Cardiac muscle cell (in vitro differentiated cells and primary cell): ENCODE measurements at regions not wholly inside any gene's neighbourhood (a gene's known extent, or its start where the extent isn't known, plus 50 kb on each side); places are given as distances from the start of the nearest gene placed in this dataset.

Experiments
- DNase-seq, 2 donors: peaks; one replicate each; pipeline versions ENCODE4 v3.0.0 to v3.0.0-alpha.2; 2010 to 2017; ENCODE audit warnings: low read depth in 1 of 2, low spot score in 1 of 2
- H3K27ac ChIP-seq: fragments of 200-600 bp; sonication (generic); 2 replicates; pipeline ENCODE4 v1.5.1; 2016
- H3K27me3 ChIP-seq: fragments of 200-600 bp; sonication (generic); 2 replicates; pipeline ENCODE4 v1.6.0; 2016; ENCODE audit warnings: control low read depth
- H3K36me3 ChIP-seq: fragments of 200-600 bp; sonication (generic); 2 replicates; pipeline ENCODE4 v1.5.1; 2016; ENCODE audit warnings: control low read depth
- H3K4me1 ChIP-seq: fragments of 200-600 bp; sonication (generic); 2 replicates; pipeline ENCODE4 v1.8.1; 2017; ENCODE audit warnings: low read depth, mild to moderate bottlenecking, mixed run types
- H3K4me3 ChIP-seq: fragments of 200-600 bp; sonication (generic); 2 replicates; pipeline ENCODE4 v1.5.1; 2016; ENCODE audit warnings: mild to moderate bottlenecking
- H3K9me3 ChIP-seq: fragments of 200-600 bp; sonication (generic); 2 replicates; pipeline ENCODE4 v1.5.1; 2017; ENCODE audit warnings: low read depth, mild to moderate bottlenecking, control low read depth
- TF ChIP-seq, protein P1 (sequence below): IDR thresholded peaks from 2 replicates; pipeline ENCODE4 v1.5.1; 2012; ENCODE audit warnings: low read depth, mild to moderate bottlenecking, low read length

DNA sequence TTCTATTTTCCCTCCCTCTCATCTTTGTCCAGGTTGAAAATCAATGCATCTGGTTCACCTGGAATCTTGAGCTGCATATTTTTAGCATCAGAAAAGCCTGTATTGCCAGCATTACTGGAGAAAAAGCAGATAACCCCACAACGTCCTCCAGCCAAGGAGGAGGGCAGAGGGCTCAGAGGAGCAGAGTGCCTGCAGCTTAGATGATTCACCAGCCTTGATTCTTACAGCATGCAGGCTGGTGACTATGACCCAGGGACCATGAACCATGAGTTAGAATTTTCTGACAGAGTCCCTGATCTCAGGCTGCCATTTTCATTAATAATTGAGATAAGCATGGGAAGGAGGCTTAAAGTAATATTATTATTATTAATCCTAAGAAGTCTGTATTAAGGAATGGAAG is 278.2 kb downstream of the BRINP1 start:
- Histone ChIP-seq H3K27ac (no peak overlapping the region), H3K36me3 (no peaks in the 10 kb centered on the region), H3K4me1 (peaks cover 27% of the 10 kb centered on the region), H3K4me3 (no peak overlapping the region), H3K27me3 (no peaks in the 10 kb centered on the region), H3K9me3 (no peaks in the 10 kb centered on the region)
- TF ChIP-seq, protein P1, sequence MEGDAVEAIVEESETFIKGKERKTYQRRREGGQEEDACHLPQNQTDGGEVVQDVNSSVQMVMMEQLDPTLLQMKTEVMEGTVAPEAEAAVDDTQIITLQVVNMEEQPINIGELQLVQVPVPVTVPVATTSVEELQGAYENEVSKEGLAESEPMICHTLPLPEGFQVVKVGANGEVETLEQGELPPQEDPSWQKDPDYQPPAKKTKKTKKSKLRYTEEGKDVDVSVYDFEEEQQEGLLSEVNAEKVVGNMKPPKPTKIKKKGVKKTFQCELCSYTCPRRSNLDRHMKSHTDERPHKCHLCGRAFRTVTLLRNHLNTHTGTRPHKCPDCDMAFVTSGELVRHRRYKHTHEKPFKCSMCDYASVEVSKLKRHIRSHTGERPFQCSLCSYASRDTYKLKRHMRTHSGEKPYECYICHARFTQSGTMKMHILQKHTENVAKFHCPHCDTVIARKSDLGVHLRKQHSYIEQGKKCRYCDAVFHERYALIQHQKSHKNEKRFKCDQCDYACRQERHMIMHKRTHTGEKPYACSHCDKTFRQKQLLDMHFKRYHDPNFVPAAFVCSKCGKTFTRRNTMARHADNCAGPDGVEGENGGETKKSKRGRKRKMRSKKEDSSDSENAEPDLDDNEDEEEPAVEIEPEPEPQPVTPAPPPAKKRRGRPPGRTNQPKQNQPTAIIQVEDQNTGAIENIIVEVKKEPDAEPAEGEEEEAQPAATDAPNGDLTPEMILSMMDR, result no peak
- peak in 1 of 2 donors; percentile 12 for DNase-seq

DNA sequence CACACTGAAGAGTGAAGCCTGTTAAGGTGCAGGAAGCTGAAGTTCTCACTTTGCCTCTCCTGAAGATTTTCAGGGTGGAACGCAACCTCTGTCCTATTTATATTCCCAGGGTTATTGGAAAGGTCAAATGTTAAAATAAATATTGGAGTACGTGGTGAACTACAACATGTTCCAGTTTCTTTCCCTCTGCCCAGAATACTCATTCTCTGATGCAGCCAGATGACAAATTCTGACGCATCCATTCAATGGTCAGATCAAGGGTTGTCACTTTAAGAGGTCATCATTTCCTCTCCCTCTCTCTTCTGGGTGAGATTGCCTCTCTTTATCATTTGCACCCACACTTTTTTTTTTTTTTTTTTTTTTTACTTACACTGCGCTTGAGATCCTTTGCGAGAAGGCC is 277.1 kb downstream of the BRINP1 start:
- Histone ChIP-seq H3K4me3 (no peak overlapping the region), H3K36me3 (no peaks in the 10 kb centered on the region), H3K27me3 (no peaks in the 10 kb centered on the region), H3K27ac (no peak overlapping the region), H3K4me1 (peaks cover 27% of the 10 kb centered on the region), H3K9me3 (no peaks in the 10 kb centered on the region)
- TF ChIP-seq, protein P1, result no peak
- no peak for DNase-seq

DNA sequence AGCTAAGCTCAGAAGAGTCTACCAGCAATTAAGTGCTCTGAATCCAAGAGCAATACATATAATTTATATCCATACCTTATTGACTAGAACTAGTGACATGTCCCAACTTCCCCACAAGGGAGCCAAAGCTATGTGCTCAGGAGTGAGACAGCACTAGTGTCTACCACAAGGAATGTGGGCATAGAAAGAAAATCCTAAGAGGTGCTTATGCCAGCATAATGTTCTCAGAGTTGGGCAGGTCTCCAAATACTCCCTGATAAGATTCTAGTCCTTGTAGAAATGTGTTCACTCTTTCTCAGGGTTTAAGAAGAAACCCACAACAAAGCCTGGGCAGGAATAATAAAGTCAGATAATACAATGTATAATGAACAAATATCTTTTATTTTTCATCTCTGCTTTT is 275.1 kb downstream of the BRINP1 start:
- Histone ChIP-seq H3K27me3 (no peaks in the 10 kb centered on the region), H3K9me3 (no peaks in the 10 kb centered on the region), H3K4me1 (peaks cover 27% of the 10 kb centered on the region), H3K27ac (no peak overlapping the region), H3K4me3 (no peak overlapping the region), H3K36me3 (no peaks in the 10 kb centered on the region)
- TF ChIP-seq, protein P1, result no peak
- DNase-seq, result peak in 1 of 2 donors; percentile 13

GRCh38 chr9:119095072-119095471 is 274.2 kb downstream of the BRINP1 start:
- H3K4me1 ChIP-seq, result peaks cover 27% of the 10 kb centered on the region
- H3K9me3 ChIP-seq, result no peaks in the 10 kb centered on the region
- H3K27ac ChIP-seq, result no peak overlapping the region
- H3K27me3 ChIP-seq, result no peaks in the 10 kb centered on the region
- H3K4me3 ChIP-seq, result no peak overlapping the region
- TF ChIP-seq, protein P1, result no peak
- no peak for DNase-seq
- H3K36me3 ChIP-seq, result no peaks in the 10 kb centered on the region

GRCh38 chr9:119101048-119101447 is 268.2 kb downstream of the BRINP1 start:
- Histone ChIP-seq H3K36me3 (no peaks in the 10 kb centered on the region), H3K27ac (no peak overlapping the region), H3K4me1 (peaks cover 9% of the 10 kb centered on the region), H3K27me3 (no peaks in the 10 kb centered on the region), H3K4me3 (no peak overlapping the region), H3K9me3 (no peaks in the 10 kb centered on the region)
- no peak for DNase-seq
- TF ChIP-seq, protein P1, result no peak

GRCh38 chr9:119114681-119115080 is 254.6 kb downstream of the BRINP1 start:
- DNase-seq, result no peak

More at GRCh38 chr9:119114681-119115080, 254.6 kb downstream of the BRINP1 start:
- no peaks in the 10 kb centered on the region for H3K4me1 ChIP-seq
- no peaks in the 10 kb centered on the region for H3K36me3 ChIP-seq
- no peak overlapping the region for H3K27ac ChIP-seq
- H3K9me3 ChIP-seq, result no peaks in the 10 kb centered on the region
- TF ChIP-seq, protein P1, result no peak
- H3K4me3 ChIP-seq, result no peak overlapping the region
- no peaks in the 10 kb centered on the region for H3K27me3 ChIP-seq
